ENCODE measurements at regions not wholly inside any gene's neighbourhood (a gene's known extent, or its start where the extent isn't known, plus 50 kb on each side); places are given as distances from the start of the nearest gene placed in this dataset.

DNA sequence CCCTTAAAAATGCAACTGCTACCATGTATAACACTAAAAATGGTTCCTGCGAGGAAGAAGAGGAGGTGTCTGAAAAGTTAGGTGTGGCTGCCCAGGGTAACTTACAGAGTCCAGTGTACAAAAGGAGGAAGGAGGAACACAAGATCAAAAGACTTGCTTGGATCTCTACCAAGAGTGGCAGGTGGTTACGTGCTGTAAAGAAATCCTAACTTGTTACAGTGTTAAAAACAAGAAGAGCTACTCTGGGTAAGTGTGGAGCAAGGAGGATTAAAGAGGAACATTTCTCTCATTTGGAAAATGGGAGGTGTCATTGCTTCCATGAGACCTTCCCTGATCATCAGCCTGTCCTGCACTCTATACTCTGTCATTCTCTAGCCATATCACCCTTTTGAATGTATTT is 242.0 kb downstream of the PTTG2 start:
- TF ChIP-seq, protein P1, sequence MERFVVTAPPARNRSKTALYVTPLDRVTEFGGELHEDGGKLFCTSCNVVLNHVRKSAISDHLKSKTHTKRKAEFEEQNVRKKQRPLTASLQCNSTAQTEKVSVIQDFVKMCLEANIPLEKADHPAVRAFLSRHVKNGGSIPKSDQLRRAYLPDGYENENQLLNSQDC (CRISPR knock-in tag; IDR thresholded peaks at IDR 0.05), result no peak
- no peak for TF ChIP-seq FOSL1 (tag; conservative IDR thresholded peaks at IDR 0.05)
- TF ChIP-seq MYC (IDR thresholded peaks at IDR 0.05; ENCODE audit: low read depth, low read length), result no peak
- no peak for TF ChIP-seq MYC (CRISPR knock-in tag; IDR thresholded peaks at IDR 0.05; ENCODE audit: borderline replicate concordance, low read depth)

All from K562 (cell line).